HG03521 (cell line): ENCODE measurements at regions not wholly inside any gene's neighbourhood (a gene's known extent, or its start where the extent isn't known, plus 50 kb on each side); places are given as distances from the start of the nearest gene placed in this dataset.

Source experiments
- ATAC-seq: cut with Tn5 transposase; IDR thresholded peaks from one replicate; pipeline ENCODE4 v1.9.1; 2021; ENCODE audit warnings: mild to moderate bottlenecking, moderate library complexity; ENCODE audit not compliant: unreplicated experiment

- ATAC-seq = no peak
These were observed 79.2 kb upstream of the CLCN4 start for GRCh38 chrX:10077425-10078188.

DNA sequence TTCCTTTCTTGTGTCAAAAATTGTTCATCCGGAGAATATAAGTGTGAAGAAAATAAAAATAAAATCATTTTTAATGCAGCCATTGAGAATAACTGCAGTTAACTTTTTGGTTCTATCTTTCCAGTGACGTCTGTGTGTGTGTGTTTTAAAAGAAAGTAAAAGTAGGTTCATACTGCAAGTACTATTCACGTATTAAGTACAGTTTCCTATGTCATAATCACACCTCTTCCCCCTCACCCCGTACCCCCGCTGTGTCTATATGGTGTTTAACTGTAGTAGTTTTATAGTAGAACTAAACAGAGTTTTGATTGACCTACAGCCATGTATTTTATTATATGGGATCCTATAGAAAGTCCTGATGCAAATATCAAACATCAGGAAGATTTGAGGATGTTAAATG, 78.5 kb upstream of the CLCN4 start:
- ATAC-seq = no peak

DNA sequence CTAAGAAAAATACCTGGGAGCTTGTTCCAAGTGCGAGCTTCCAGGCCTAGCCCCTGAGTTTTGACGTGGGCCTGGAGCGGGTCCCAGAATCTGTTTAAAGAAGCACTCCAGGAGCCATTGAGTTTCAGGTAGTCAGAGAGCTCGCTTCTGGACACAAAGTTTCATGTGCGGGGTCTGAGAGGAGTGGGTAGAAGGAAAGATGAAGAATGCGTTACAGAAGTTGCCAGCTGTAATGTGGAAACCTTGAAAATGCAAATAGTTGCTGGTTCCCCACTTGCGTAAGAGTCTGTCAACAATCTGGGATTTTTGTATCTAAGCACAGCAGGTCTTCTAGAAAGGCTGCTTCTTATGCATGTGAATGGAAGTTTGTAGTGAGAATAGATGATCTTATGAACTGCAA, 77.5 kb upstream of the CLCN4 start:
- no peak for ATAC-seq

DNA sequence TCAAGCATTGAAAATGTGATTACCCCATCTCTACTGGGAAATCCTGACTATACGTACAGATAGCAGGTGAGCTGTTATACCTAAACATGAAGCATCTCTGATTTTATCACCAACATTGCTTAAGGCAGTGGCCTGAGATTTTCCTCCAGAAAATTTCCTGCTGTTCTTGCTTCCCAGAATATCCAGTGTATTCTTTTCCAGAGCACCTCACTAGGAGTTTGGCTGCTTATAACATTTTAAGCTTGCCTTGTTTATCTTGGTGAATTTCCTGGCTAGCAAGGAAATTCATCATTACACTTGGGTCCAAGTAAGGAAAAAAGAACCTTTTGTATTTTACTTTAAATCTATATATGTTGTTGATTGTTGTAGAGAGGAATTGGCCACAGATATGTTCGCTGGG, 73.0 kb upstream of the CLCN4 start:
- ATAC-seq = no peak

- ATAC-seq = no peak
These were observed 71.6 kb upstream of the CLCN4 start for GRCh38 chrX:10085223-10085622.

- ATAC-seq = no peak
These were observed 70.1 kb upstream of the CLCN4 start for GRCh38 chrX:10086676-10087075.

DNA sequence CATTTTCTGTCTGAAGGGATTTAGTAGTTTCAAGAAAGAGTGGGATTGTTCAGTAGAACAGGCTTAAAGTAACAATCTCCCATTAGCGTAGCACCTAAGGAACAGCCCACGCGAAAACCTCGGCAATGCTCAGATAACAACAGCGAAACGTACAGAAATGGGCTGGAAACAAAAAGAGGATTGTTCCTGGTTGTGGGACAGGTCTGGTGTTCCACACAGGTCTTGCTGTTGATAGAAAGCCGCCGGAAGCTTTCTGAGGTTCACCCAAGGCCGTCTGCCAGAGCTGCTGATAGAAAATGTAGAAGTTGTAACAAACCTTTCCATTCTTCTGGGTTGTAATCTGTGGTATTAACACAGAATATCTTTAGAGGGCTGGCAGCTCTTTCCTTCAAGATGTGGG, 69.4 kb upstream of the CLCN4 start:
- no peak for ATAC-seq

GRCh38 chrX:10089378-10089795, 67.4 kb upstream of the CLCN4 start:
- no peak for ATAC-seq

DNA sequence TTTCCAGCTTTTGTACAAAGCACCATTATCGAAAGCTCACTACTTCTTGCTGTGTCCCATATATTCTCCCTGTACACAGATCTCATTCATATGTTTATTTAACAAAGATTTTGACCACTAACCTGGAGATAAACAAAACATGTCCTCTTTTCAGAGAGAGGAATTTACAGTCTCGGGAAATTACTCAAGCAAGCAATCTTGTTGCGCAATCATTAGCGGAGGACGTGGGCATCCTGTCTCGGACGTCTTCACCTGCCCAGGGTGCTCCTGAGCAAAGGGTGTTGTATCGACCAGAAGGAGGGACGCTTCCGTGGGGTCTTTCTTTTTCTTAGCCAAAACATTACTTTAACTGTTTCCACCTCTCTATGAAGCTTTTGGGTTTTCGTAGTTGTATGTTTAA, 66.5 kb upstream of the CLCN4 start:
- no peak for ATAC-seq

- ATAC-seq = no peak
These were observed 61.5 kb upstream of the CLCN4 start for GRCh38 chrX:10095246-10095645.

GRCh38 chrX:10095698-10096432, 60.9 kb upstream of the CLCN4 start:
- ATAC-seq = no peak

DNA sequence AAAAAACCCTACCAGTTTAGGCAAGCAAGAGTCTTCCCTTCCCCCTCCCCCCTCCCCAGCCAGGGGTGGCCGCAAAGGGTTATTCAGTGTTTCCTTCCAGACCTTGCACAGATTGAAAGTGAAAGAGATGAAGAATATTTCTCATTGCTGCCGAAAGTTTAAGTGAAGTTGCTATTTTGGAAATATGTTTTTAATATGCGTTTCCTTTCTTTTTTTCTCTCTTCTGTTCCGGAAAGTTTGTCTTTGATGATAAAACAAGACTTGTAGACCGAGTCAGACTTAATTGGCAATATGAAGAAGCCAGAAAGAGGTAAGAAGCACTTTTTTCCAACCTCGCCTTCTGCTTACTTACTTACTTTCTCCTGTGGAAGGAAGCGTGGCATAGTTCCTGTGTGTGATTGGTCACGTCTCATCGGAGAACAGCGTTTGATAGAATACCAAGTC, 58.5 kb upstream of the CLCN4 start:
- ATAC-seq = peak; percentile 76

DNA sequence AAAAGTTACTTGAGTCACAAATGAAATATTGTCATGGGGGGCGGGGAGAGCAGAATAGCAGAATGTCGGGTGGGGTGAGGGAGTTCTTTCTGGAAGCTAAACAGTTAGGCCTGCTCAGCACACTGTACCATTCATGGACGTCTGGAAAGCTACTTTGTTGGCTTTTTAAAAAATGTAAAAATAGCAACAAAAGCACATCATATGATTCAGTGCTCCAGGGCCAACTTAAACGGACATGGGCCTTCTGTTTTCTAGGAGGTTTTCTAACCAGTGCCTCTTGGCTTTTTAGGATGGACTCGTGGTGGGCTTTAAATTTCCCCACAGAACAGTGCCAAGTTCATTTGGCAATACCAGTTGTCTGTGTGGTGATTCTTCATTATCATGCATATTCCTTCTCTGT, 57.4 kb upstream of the CLCN4 start:
- ATAC-seq = no peak

- no peak for ATAC-seq
These were observed 55.5 kb upstream of the CLCN4 start for GRCh38 chrX:10101269-10101668.

GRCh38 chrX:10102046-10102704, 54.6 kb upstream of the CLCN4 start:
- no peak for ATAC-seq

- no peak for ATAC-seq
These were observed 53.8 kb upstream of the CLCN4 start for GRCh38 chrX:10103023-10103422.

DNA sequence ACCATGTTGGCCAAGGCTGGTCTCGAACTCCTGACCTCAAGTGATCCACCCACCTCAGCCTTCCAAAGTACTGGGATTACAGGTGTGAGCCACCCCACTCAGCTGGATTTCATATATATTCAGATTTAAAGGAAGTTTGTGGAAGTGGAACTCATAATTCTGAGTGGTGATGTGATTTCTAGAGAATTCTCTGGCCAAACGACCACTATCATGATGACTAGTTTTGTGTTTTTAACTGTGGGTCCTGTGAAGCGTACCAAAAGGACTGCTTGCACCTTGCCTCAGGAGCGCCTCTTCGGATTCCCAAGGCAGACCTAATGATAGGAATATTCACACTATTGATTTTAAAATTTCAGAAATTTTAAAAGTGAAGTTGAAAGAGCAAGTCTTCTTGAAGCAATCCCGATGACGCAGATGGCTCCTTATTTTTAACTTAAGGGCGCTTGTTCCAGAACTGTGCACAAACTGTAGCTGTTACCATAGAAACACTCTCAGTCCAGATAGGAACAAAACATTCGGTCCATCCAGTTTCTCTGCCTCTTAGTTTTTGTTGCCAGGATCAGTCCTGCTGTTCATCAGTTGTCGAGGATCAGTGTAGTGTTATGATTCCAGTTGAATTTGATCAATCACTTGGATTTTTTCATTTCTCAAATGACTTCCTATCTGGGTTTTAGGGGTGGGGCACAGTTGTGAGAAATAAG, 51.7 kb upstream of the CLCN4 start:
- ATAC-seq = no peak

DNA sequence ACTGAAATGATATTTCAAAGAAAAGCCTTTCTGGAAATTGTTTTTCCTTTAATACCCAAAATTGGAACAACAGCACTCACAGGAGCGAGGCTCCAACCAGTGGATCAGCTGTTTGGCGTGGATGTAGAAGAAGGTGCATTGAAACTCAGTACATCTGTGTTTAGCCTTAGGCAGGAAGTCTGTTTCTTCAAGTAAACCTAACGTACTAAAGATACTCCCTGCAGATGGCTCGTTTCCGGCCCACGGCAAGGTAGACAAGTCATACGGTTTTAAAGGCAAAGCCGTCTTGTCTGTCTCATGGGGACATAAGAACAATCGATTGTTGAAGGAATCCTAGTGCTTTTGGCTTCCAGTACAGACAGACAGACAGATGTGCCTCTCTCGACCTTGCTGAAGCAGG, 50.0 kb upstream of the CLCN4 start:
- ATAC-seq = peak; percentile 86
